ENCODE measurements at regions not wholly inside any gene's neighbourhood (a gene's known extent, or its start where the extent isn't known, plus 50 kb on each side); places are given as distances from the start of the nearest gene placed in this dataset.

DNA sequence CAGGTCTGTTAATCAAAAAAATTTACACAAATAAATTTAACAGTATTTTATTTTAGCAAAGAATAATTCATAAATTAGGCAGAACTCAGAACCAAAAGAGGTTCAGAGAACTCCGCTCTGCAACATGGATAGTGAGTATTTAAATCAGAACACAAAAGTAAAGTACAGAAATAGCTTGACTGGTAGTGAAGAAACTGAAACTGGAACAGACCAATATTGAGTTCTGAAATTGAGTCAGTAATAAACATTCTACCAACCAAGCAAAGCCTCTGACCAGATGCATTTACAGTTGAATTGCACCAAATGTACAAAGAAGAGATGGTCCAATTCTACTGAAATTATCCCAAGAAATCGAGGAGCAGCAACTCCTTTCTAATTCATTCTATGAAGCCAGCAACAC lies 1542.8 kb downstream of the EFNA5 start:
- H3K9me3 Mint-ChIP-seq (ENCODE audit: low read depth): no peaks in the 10 kb centered on the region
- ATAC-seq: no peak
- H3K27ac Mint-ChIP-seq: no peak overlapping the region
- ChIA-PET POLR2A (no interaction called here), CTCF (no interaction called here)
- no peaks in the 10 kb centered on the region for H3K36me3 Mint-ChIP-seq (ENCODE audit: low read depth)
- no peak for DNase-seq
- no peak overlapping the region for H3K4me3 Mint-ChIP-seq
- H3K4me1 Mint-ChIP-seq: no peaks in the 10 kb centered on the region
- H3K27me3 Mint-ChIP-seq: no peaks in the 10 kb centered on the region
- intact Hi-C loops (cut with DNase I, micrococcal nuclease): no loop called here

DNA sequence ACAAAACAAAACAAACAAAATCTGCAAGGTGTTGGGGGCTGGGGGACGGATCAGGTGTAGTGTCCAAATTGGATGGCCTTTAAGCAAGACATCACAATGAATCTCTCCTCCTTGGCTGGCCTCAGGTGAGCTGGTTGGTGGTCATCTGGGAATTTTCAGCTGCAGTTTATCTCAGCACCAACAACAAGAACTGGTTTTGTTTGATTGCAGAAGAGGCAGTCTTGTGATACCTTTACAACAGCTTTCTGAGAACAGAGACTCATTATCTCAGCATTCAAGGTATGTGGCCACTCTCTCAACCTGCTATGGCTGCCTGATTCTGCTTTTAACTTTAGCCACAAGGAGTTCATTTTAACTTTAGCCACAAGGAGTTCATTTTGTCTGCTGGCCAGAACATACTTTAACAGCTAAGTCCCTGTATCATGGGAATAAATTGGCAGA lies 1543.4 kb downstream of the EFNA5 start:
- CTCF ChIA-PET: interaction anchor here (0.8 kb wide), 1 partner anchor 59 kb away, joined by 3 read pairs; no protein-coding TSS in a partner anchor
- no peaks in the 10 kb centered on the region for H3K36me3 Mint-ChIP-seq (ENCODE audit: low read depth)
- H3K27me3 Mint-ChIP-seq: no peaks in the 10 kb centered on the region
- intact Hi-C loops (cut with DNase I, micrococcal nuclease): no loop called here
- no peaks in the 10 kb centered on the region for H3K4me1 Mint-ChIP-seq
- ATAC-seq (no peak), DNase-seq (no peak)
- H3K27ac Mint-ChIP-seq: no peak overlapping the region
- POLR2A ChIA-PET: no interaction called here
- no peaks in the 10 kb centered on the region for H3K9me3 Mint-ChIP-seq (ENCODE audit: low read depth)
- H3K4me3 Mint-ChIP-seq: no peak overlapping the region

GRCh38 chr5:106121972-106122605 lies 1548.6 kb downstream of the EFNA5 start:
- CTCF ChIA-PET: no interaction called here
- Mint-ChIP-seq H3K36me3 (ENCODE audit: low read depth) (no peaks in the 10 kb centered on the region), H3K4me1 (no peaks in the 10 kb centered on the region), H3K9me3 (ENCODE audit: low read depth) (peaks cover 10% of the 10 kb centered on the region), H3K4me3 (no peak overlapping the region), H3K27ac (no peak overlapping the region), H3K27me3 (no peaks in the 10 kb centered on the region)
- POLR2A ChIA-PET: no interaction called here
- DNase-seq: peak; percentile 48
- intact Hi-C loops (cut with DNase I, micrococcal nuclease): no loop called here
- ATAC-seq: no peak

GRCh38 chr5:106116682-106117081 lies 1554.1 kb downstream of the EFNA5 start:
- Mint-ChIP-seq H3K9me3 (ENCODE audit: low read depth) (peaks cover 9% of the 10 kb centered on the region), H3K27ac (no peak overlapping the region), H3K36me3 (ENCODE audit: low read depth) (no peaks in the 10 kb centered on the region), H3K4me1 (no peaks in the 10 kb centered on the region), H3K27me3 (no peaks in the 10 kb centered on the region), H3K4me3 (no peak overlapping the region)
- POLR2A ChIA-PET: no interaction called here
- CTCF ChIA-PET: no interaction called here
- intact Hi-C loops (cut with DNase I, micrococcal nuclease): no loop called here
- ATAC-seq (no peak), DNase-seq (no peak)

- no peak for DNase-seq
- Mint-ChIP-seq H3K27ac (no peak overlapping the region), H3K27me3 (no peaks in the 10 kb centered on the region), H3K4me1 (no peaks in the 10 kb centered on the region), H3K36me3 (ENCODE audit: low read depth) (no peaks in the 10 kb centered on the region), H3K9me3 (ENCODE audit: low read depth) (peaks cover 2% of the 10 kb centered on the region), H3K4me3 (no peak overlapping the region)
- POLR2A ChIA-PET: no interaction called here
- intact Hi-C loops (cut with DNase I, micrococcal nuclease): no loop called here
- no peak for ATAC-seq
- CTCF ChIA-PET: no interaction called here
Measured at GRCh38 chr5:106113922-106114321, 1556.8 kb downstream of the EFNA5 start.

DNA sequence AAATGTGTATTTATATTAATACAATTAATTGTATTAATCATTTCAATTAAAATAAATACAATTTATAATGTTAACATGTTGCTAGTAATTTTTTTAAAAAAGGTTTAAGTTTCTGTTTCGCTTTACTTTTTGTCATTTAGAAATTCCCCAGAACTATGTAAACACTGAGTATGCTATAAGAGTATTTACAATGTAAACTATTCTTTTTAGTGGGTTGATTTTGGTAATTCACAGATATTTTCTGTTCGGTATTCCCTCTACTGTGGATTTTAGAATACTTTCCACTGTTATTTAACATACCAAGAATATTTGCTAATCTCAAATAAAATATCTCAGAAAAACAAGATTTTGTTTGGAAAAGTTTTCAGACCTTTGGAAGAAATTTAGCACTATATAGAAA lies 1564.4 kb downstream of the EFNA5 start:
- Mint-ChIP-seq H3K4me3 (no peak overlapping the region), H3K27ac (no peak overlapping the region), H3K27me3 (no peaks in the 10 kb centered on the region), H3K36me3 (ENCODE audit: low read depth) (no peaks in the 10 kb centered on the region), H3K9me3 (ENCODE audit: low read depth) (peaks cover 1% of the 10 kb centered on the region), H3K4me1 (no peaks in the 10 kb centered on the region)
- no peak for ATAC-seq
- POLR2A ChIA-PET: no interaction called here
- intact Hi-C loops (cut with DNase I, micrococcal nuclease): no loop called here
- CTCF ChIA-PET: no interaction called here
- DNase-seq: no peak

DNA sequence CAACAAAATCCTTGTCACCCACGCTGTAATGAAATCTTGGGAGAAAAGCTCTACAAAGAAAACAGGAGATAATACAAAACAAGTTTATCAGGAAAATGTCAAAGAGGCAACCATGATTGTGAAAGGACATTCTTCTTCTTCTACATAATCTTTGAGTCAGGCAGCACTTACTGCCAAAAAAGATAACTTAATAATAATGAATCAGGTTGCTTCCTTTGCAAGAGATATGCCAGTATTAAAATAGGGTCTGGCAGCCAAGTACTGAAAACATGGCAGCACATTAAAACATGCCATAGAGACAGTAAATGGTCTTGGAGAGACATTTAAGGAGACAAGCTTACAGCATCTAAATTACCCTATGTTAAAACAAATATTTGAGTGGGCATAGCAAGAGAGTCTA lies 1573.4 kb downstream of the EFNA5 start:
- Mint-ChIP-seq H3K9me3 (ENCODE audit: low read depth) (peaks cover 9% of the 10 kb centered on the region), H3K4me3 (no peak overlapping the region), H3K36me3 (ENCODE audit: low read depth) (no peaks in the 10 kb centered on the region), H3K27me3 (no peaks in the 10 kb centered on the region), H3K4me1 (no peaks in the 10 kb centered on the region), H3K27ac (no peak overlapping the region)
- no peak for DNase-seq
- ChIA-PET POLR2A (no interaction called here), CTCF (interaction anchor here (0.6 kb wide), 1 partner anchor 505 kb away, joined by 3 read pairs; no protein-coding TSS in a partner anchor)
- intact Hi-C loops (cut with DNase I, micrococcal nuclease): no loop called here
- ATAC-seq: no peak

DNA sequence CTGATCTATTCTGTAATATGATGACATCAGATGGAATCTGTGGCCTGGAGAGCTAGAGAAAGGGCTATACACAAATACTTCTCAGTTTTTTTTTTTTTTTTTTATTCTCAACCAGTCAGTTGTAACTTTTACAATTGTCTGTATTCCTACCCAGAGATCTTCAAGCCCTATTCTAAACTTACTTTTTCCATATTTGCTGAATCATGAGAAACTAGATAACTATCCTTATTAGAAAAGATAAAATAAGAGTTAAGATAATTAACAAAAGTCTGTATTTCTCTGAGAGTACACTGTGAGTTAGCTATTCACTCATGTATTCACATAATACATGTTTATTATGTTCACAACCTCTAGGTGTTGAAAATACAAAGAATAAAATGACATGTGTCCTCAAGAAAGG lies 1575.9 kb downstream of the EFNA5 start:
- ATAC-seq (no peak), DNase-seq (no peak)
- CTCF ChIA-PET: interaction anchor here (0.7 to 1.1 kb wide), 2 partner anchors 8 to 46 kb away, joined by 3 read pairs; no protein-coding TSS in a partner anchor
- intact Hi-C loops (cut with DNase I, micrococcal nuclease): no loop called here
- no peaks in the 10 kb centered on the region for H3K36me3 Mint-ChIP-seq (ENCODE audit: low read depth)
- H3K9me3 Mint-ChIP-seq (ENCODE audit: low read depth): peaks cover 9% of the 10 kb centered on the region
- H3K27me3 Mint-ChIP-seq: no peaks in the 10 kb centered on the region
- H3K27ac Mint-ChIP-seq: no peak overlapping the region
- H3K4me1 Mint-ChIP-seq: no peaks in the 10 kb centered on the region
- POLR2A ChIA-PET: no interaction called here
- H3K4me3 Mint-ChIP-seq: no peak overlapping the region

DNA sequence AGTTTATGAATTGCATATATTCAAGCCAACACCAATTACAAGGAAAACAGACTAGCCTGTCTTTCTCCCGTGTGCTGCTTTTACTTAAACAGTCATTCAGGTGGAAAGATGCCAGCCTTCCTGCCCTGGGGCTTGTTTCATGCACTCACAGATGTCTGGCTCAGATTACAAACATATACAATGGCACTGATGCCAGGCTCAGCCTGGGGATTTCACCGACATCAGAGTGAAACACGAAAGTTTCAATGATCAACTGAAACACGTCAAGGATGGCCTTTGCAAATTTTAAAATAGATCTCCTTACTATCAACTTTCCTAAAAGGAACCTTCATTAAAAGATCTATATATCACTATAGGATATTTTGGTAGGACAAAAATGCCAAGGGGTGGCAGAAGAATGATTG lies 1576.5 kb downstream of the EFNA5 start:
- Mint-ChIP-seq H3K9me3 (ENCODE audit: low read depth) (peaks cover 9% of the 10 kb centered on the region), H3K27me3 (no peaks in the 10 kb centered on the region), H3K36me3 (ENCODE audit: low read depth) (no peaks in the 10 kb centered on the region), H3K4me1 (no peaks in the 10 kb centered on the region), H3K27ac (no peak overlapping the region), H3K4me3 (no peak overlapping the region)
- ChIA-PET POLR2A (no interaction called here), CTCF (interaction anchor here (0.7 to 1.1 kb wide), 2 partner anchors 9 to 45 kb away, joined by 3 read pairs; no protein-coding TSS in a partner anchor)
- DNase-seq: no peak
- intact Hi-C loops (cut with DNase I, micrococcal nuclease): no loop called here
- no peak for ATAC-seq

DNA sequence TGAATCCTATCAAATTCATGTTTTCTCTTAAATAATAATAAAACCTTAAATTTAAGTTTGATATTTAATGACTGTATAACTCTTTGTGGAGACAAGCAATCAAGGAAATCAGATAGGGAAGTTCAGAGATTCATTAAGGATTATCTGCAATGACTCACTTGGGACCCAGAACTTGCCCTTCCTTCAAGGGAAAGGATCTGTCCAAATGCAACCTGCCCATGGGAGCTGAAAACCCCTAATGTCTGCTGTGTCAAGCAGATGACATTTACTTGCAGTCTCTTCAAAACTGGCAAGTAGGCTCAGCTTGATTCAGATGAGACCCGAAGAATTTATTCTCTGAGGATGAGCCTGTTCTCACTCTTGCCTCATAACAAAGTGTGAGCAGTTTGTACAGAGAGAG lies 1577.6 kb downstream of the EFNA5 start:
- ATAC-seq (no peak), DNase-seq (no peak)
- Mint-ChIP-seq H3K27me3 (no peaks in the 10 kb centered on the region), H3K4me3 (no peak overlapping the region), H3K27ac (no peak overlapping the region), H3K4me1 (no peaks in the 10 kb centered on the region), H3K9me3 (ENCODE audit: low read depth) (peaks cover 4% of the 10 kb centered on the region), H3K36me3 (ENCODE audit: low read depth) (no peaks in the 10 kb centered on the region)
- CTCF ChIA-PET: no interaction called here
- POLR2A ChIA-PET: no interaction called here
- intact Hi-C loops (cut with DNase I, micrococcal nuclease): no loop called here

GRCh38 chr5:106092455-106092854 lies 1578.3 kb downstream of the EFNA5 start:
- no peak for DNase-seq
- ChIA-PET POLR2A (no interaction called here), CTCF (no interaction called here)
- Mint-ChIP-seq H3K27me3 (no peaks in the 10 kb centered on the region), H3K9me3 (ENCODE audit: low read depth) (peaks cover 4% of the 10 kb centered on the region), H3K36me3 (ENCODE audit: low read depth) (no peaks in the 10 kb centered on the region), H3K27ac (no peak overlapping the region), H3K4me3 (no peak overlapping the region), H3K4me1 (no peaks in the 10 kb centered on the region)
- intact Hi-C loops (cut with DNase I, micrococcal nuclease): no loop called here
- ATAC-seq: no peak

DNA sequence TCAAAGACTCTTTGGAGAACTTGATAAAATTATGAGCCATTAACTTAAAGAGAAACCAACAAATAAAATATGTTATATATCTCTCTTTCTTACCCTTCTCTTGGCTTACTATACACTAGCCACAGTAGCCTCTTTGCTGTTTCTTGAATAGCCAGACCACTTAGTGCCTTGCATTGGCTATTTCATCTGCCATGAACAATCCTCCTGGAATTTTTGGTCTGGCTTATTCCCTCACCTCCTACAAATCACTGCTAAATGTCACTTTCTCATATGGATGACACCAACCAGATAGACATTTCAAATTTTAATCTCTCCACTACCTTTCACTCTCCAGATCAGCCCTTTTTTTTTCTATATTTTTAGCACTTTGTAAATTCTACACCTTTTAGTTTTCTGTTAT lies 1581.7 kb downstream of the EFNA5 start:
- H3K4me1 Mint-ChIP-seq: no peaks in the 10 kb centered on the region
- ATAC-seq: no peak
- intact Hi-C loops (cut with DNase I, micrococcal nuclease): no loop called here
- ChIA-PET POLR2A (no interaction called here), CTCF (no interaction called here)
- no peak overlapping the region for H3K27ac Mint-ChIP-seq
- H3K27me3 Mint-ChIP-seq: no peaks in the 10 kb centered on the region
- DNase-seq: no peak
- H3K9me3 Mint-ChIP-seq (ENCODE audit: low read depth): peaks cover 2% of the 10 kb centered on the region
- H3K4me3 Mint-ChIP-seq: no peak overlapping the region
- H3K36me3 Mint-ChIP-seq (ENCODE audit: low read depth): no peaks in the 10 kb centered on the region

GRCh38 chr5:106088462-106088861 lies 1582.3 kb downstream of the EFNA5 start:
- ATAC-seq: no peak
- ChIA-PET POLR2A (no interaction called here), CTCF (no interaction called here)
- intact Hi-C loops (cut with DNase I, micrococcal nuclease): no loop called here
- Mint-ChIP-seq H3K36me3 (ENCODE audit: low read depth) (no peaks in the 10 kb centered on the region), H3K4me3 (no peak overlapping the region), H3K9me3 (ENCODE audit: low read depth) (peaks cover 2% of the 10 kb centered on the region), H3K27me3 (no peaks in the 10 kb centered on the region), H3K27ac (no peak overlapping the region), H3K4me1 (no peaks in the 10 kb centered on the region)
- DNase-seq: no peak
